Cerebellar cortex (tissue), 1 donor: ENCODE measurements at regions not wholly inside any gene's neighbourhood (a gene's known extent, or its start where the extent isn't known, plus 50 kb on each side); places are given as distances from the start of the nearest gene placed in this dataset.
"Not testable (repeated sequence)": the region's sequence is repeated elsewhere in the genome, so short reads cannot be mapped to it uniquely, and the experiment has no call there.

Experiments
- DNase-seq: peaks from one replicate; pipeline ENCODE4 v3.0.0-alpha.2; 2015; ENCODE audit warnings: low spot score

GRCh38 chr7:28329661-28330363, 82.5 kb upstream of the CREB5 start:
- no peak for DNase-seq

- DNase-seq = no peak
Observed at GRCh38 chr7:28330384-28331070, 81.8 kb upstream of the CREB5 start.

GRCh38 chr7:28332046-28332445, 80.3 kb upstream of the CREB5 start:
- no peak for DNase-seq

GRCh38 chr7:28333548-28333947, 78.8 kb upstream of the CREB5 start:
- DNase-seq = not testable (repeated sequence)

GRCh38 chr7:28336806-28337205, 75.5 kb upstream of the CREB5 start:
- DNase-seq = no peak

- no peak for DNase-seq
Observed at GRCh38 chr7:28338041-28338440, 74.3 kb upstream of the CREB5 start.

- no peak for DNase-seq
Observed at GRCh38 chr7:28343462-28343861, 68.9 kb upstream of the CREB5 start.

GRCh38 chr7:28346256-28346655, 66.1 kb upstream of the CREB5 start:
- no peak for DNase-seq

- DNase-seq = no peak
Observed at GRCh38 chr7:28346676-28347363, 65.5 kb upstream of the CREB5 start.

- peak; percentile 18 for DNase-seq
Observed at GRCh38 chr7:28347475-28348318, 64.6 kb upstream of the CREB5 start.

GRCh38 chr7:28348636-28349035, 63.7 kb upstream of the CREB5 start:
- DNase-seq = peak; percentile 71

- no peak for DNase-seq
Observed at GRCh38 chr7:28349637-28350036, 62.7 kb upstream of the CREB5 start.

- DNase-seq = no peak
Observed at GRCh38 chr7:28350662-28351061, 61.7 kb upstream of the CREB5 start.

- no peak for DNase-seq
Observed at GRCh38 chr7:28351450-28351849, 60.9 kb upstream of the CREB5 start.

- DNase-seq = no peak
Observed at GRCh38 chr7:28354601-28355402, 57.5 kb upstream of the CREB5 start.

- DNase-seq = no peak
Observed at GRCh38 chr7:28355635-28356319, 56.5 kb upstream of the CREB5 start.

GRCh38 chr7:28356619-28357018, 55.7 kb upstream of the CREB5 start:
- DNase-seq = no peak

- DNase-seq = no peak
Observed at GRCh38 chr7:28358423-28358868, 53.9 kb upstream of the CREB5 start.

GRCh38 chr7:28360739-28361138, 51.6 kb upstream of the CREB5 start:
- peak; percentile 5 for DNase-seq

GRCh38 chr7:28361551-28361950, 50.8 kb upstream of the CREB5 start:
- DNase-seq = no peak

- DNase-seq = no peak
Observed at GRCh38 chr7:28362182-28362581, 50.1 kb upstream of the CREB5 start.
